ENCODE measurements at regions not wholly inside any gene's neighbourhood (a gene's known extent, or its start where the extent isn't known, plus 50 kb on each side); places are given as distances from the start of the nearest gene placed in this dataset.

DNA sequence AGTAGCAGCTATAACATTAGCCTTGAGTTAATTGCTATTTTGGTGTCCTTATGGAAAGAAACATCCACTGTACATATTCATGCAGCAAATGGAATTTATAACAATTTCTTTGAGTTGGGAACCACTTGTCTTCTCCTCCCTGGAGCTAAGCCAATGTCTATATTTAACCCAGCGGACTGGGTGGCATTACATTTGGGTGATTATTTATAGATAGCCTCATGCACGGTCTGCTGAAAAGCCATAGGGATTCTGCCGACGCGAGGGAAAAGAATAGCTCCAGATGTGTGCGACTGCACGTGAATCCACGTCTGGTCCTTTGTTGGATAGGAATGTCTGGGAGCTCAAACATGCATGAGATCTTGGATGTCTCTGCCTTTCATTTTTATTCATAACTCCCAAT lies 157.5 kb upstream of the BRINP1 start:
- ChIA-PET POLR2A (no interaction called here), CTCF (no interaction called here)
- Histone ChIP-seq H3K27me3 (ENCODE audit: control insufficient read depth, insufficient read depth, low read length) (no peaks in the 10 kb centered on the region; the same call in 1 of the 2 replicates), H3K36me3 (ENCODE audit: control insufficient read depth, insufficient read depth, low read length) (no peaks in the 10 kb centered on the region), H3K27ac (ENCODE audit: low read length) (no peak overlapping the region), H3K9me3 (ENCODE audit: control insufficient read depth, insufficient read depth, low read depth, low read length) (no peaks in the 10 kb centered on the region), H3K4me1 (ENCODE audit: control insufficient read depth, insufficient read depth, low read length) (no peaks in the 10 kb centered on the region), H3K4me3 (ENCODE audit: low read depth in 2 of 2, low read length in 2 of 2) (no peak overlapping the region)
- no TSS peak for BruUV-seq (replicated peaks)
- intact Hi-C loops (cut with micrococcal nuclease; ENCODE audit: unreplicated experiment) = no loop called here
- no peak for TF ChIP-seq SIN3A (IDR thresholded peaks at IDR 0.05; ENCODE audit: borderline replicate concordance, insufficient read depth, low read depth, low read length)
- TF ChIP-seq TCF7L2 (IDR thresholded peaks at IDR 0.05; ENCODE audit: low read depth, low read length) = no peak
- no peak for TF ChIP-seq POLR2AphosphoS5 (IDR thresholded peaks at IDR 0.05; ENCODE audit: low read depth, low read length)
- TF ChIP-seq, protein P1, sequence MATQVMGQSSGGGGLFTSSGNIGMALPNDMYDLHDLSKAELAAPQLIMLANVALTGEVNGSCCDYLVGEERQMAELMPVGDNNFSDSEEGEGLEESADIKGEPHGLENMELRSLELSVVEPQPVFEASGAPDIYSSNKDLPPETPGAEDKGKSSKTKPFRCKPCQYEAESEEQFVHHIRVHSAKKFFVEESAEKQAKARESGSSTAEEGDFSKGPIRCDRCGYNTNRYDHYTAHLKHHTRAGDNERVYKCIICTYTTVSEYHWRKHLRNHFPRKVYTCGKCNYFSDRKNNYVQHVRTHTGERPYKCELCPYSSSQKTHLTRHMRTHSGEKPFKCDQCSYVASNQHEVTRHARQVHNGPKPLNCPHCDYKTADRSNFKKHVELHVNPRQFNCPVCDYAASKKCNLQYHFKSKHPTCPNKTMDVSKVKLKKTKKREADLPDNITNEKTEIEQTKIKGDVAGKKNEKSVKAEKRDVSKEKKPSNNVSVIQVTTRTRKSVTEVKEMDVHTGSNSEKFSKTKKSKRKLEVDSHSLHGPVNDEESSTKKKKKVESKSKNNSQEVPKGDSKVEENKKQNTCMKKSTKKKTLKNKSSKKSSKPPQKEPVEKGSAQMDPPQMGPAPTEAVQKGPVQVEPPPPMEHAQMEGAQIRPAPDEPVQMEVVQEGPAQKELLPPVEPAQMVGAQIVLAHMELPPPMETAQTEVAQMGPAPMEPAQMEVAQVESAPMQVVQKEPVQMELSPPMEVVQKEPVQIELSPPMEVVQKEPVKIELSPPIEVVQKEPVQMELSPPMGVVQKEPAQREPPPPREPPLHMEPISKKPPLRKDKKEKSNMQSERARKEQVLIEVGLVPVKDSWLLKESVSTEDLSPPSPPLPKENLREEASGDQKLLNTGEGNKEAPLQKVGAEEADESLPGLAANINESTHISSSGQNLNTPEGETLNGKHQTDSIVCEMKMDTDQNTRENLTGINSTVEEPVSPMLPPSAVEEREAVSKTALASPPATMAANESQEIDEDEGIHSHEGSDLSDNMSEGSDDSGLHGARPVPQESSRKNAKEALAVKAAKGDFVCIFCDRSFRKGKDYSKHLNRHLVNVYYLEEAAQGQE (IDR thresholded peaks at IDR 0.05; ENCODE audit: insufficient read depth in 1 of 2, low read depth in 2 of 2, low read length in 1 of 2) = no peak
- in situ Hi-C loops (cut with HindIII; ENCODE audit: low pct_unique_long_range_greater_than_20kb, low sequenced_read_pairs) = no loop called here
- DNase-seq (ENCODE audit: low read depth, low spot score) = no peak
- ATAC-seq = no peak

DNA sequence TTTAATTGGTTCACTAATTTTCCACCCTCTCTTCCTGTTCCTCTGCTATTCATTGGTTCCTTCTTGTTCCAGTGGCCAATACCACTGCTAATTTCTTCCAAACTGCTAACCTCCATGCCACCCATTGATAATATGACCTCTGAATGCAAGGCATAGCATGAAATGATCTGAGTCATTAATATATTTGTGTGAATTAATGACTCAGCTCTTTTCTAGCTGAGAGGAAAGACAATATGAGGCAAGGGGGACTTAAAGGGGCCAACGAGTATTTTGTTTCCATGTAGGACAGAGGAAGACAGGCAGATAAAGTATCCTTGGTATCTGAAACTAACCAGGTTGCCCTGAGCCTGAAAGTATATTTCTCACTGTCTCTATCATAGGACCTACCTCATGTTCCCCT lies 154.3 kb upstream of the BRINP1 start:
- no peak for ATAC-seq
- Histone ChIP-seq H3K9me3 (ENCODE audit: control insufficient read depth, insufficient read depth, low read depth, low read length) (no peaks in the 10 kb centered on the region), H3K4me3 (ENCODE audit: low read depth in 2 of 2, low read length in 2 of 2) (no peak overlapping the region), H3K27me3 (ENCODE audit: control insufficient read depth, insufficient read depth, low read length) (no peaks in the 10 kb centered on the region), H3K36me3 (ENCODE audit: control insufficient read depth, insufficient read depth, low read length) (no peaks in the 10 kb centered on the region), H3K4me1 (ENCODE audit: control insufficient read depth, insufficient read depth, low read length) (no peaks in the 10 kb centered on the region), H3K27ac (ENCODE audit: low read length) (no peak overlapping the region)
- intact Hi-C loops (cut with micrococcal nuclease; ENCODE audit: unreplicated experiment) = no loop called here
- ChIA-PET POLR2A (no interaction called here), CTCF (no interaction called here)
- in situ Hi-C loops (cut with HindIII; ENCODE audit: low pct_unique_long_range_greater_than_20kb, low sequenced_read_pairs) = no loop called here
- no TSS peak for BruUV-seq (replicated peaks)
- no peak for DNase-seq (ENCODE audit: low read depth, low spot score)
- TF ChIP-seq TCF7L2 (IDR thresholded peaks at IDR 0.05; ENCODE audit: low read depth, low read length) = no peak
- no peak for TF ChIP-seq SIN3A (IDR thresholded peaks at IDR 0.05; ENCODE audit: borderline replicate concordance, insufficient read depth, low read depth, low read length)
- TF ChIP-seq, protein P2, sequence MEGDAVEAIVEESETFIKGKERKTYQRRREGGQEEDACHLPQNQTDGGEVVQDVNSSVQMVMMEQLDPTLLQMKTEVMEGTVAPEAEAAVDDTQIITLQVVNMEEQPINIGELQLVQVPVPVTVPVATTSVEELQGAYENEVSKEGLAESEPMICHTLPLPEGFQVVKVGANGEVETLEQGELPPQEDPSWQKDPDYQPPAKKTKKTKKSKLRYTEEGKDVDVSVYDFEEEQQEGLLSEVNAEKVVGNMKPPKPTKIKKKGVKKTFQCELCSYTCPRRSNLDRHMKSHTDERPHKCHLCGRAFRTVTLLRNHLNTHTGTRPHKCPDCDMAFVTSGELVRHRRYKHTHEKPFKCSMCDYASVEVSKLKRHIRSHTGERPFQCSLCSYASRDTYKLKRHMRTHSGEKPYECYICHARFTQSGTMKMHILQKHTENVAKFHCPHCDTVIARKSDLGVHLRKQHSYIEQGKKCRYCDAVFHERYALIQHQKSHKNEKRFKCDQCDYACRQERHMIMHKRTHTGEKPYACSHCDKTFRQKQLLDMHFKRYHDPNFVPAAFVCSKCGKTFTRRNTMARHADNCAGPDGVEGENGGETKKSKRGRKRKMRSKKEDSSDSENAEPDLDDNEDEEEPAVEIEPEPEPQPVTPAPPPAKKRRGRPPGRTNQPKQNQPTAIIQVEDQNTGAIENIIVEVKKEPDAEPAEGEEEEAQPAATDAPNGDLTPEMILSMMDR (IDR thresholded peaks at IDR 0.05) = no peak
- TF ChIP-seq POLR2AphosphoS5 (IDR thresholded peaks at IDR 0.05; ENCODE audit: low read depth, low read length) = no peak
- TF ChIP-seq, protein P1 (IDR thresholded peaks at IDR 0.05; ENCODE audit: insufficient read depth in 1 of 2, low read depth in 2 of 2, low read length in 1 of 2) = no peak
